Urinary bladder (tissue), 3 donors: ENCODE measurements at regions not wholly inside any gene's neighbourhood (a gene's known extent, or its start where the extent isn't known, plus 50 kb on each side); places are given as distances from the start of the nearest gene placed in this dataset.

Source experiments
- DNase-seq: peaks from one replicate; pipeline ENCODE4 v3.0.0-alpha.2; 2015; ENCODE audit errors: extremely low spot score
- H3K27ac ChIP-seq: one replicate; pipeline ENCODE4 v1.5.1; 2013; ENCODE audit warnings: low read depth, mild to moderate bottlenecking, moderate library complexity
- H3K36me3 ChIP-seq: one replicate; pipeline ENCODE4 v1.6.1; 2013; ENCODE audit warnings: mild to moderate bottlenecking, moderate library complexity; ENCODE audit not compliant: insufficient read depth
- H3K4me1 ChIP-seq: one replicate; pipeline ENCODE4 v1.6.1; 2013; ENCODE audit warnings: mild to moderate bottlenecking, moderate library complexity; ENCODE audit not compliant: insufficient read depth
- H3K4me3 ChIP-seq: one replicate; pipeline ENCODE4 v1.5.1; 2013; ENCODE audit warnings: low read depth, low read length
- WGBS: extraction: QIAGEN DNeasy Blood & Tissue Kit; methylation state at CpG from one replicate; pipeline ENCODE4 v1.1.7; 2013; 5-methylcytosine and 5-hydroxymethylcytosine counted together
- donor health status: healthy with polysubstance abuse.
- donor health status: healthy.

- H3K4me3 ChIP-seq = no peak overlapping the region
- WGBS = 95% methylated on average over 15 of the region's 15 CpGs
- DNase-seq = no peak
Observed at GRCh38 chr15:62218841-62219240, 53.8 kb upstream of the C2CD4B start.

GRCh38 chr15:62219799-62220198 is 54.7 kb upstream of the C2CD4B start:
- Histone ChIP-seq H3K27ac (no peak overlapping the region), H3K36me3 (no peaks in the 10 kb centered on the region), H3K4me3 (no peak overlapping the region), H3K4me1 (no peaks in the 10 kb centered on the region)
- 88% methylated on average over 5 of the region's 5 CpGs for WGBS
- DNase-seq = no peak

More at GRCh38 chr15:62218841-62219240, 53.8 kb upstream of the C2CD4B start:
- Histone ChIP-seq H3K4me1 (no peaks in the 10 kb centered on the region), H3K27ac (no peak overlapping the region), H3K36me3 (no peaks in the 10 kb centered on the region)

- no peak for DNase-seq
- Histone ChIP-seq H3K36me3 (no peaks in the 10 kb centered on the region), H3K4me1 (no peaks in the 10 kb centered on the region), H3K27ac (no peak overlapping the region), H3K4me3 (no peak overlapping the region)
- 73% methylated on average over 2 of the region's 2 CpGs for WGBS
Observed at GRCh38 chr15:62223020-62223419, 57.9 kb upstream of the C2CD4B start.

GRCh38 chr15:62228604-62229003 is 63.5 kb upstream of the C2CD4B start:
- Histone ChIP-seq H3K27ac (no peak overlapping the region), H3K4me3 (no peak overlapping the region), H3K36me3 (no peaks in the 10 kb centered on the region), H3K4me1 (no peaks in the 10 kb centered on the region)
- no peak for DNase-seq
- 95% methylated on average over 1 of the region's 1 CpG for WGBS

GRCh38 chr15:62231856-62232255 is 66.8 kb upstream of the C2CD4B start:
- WGBS = 54% methylated on average over 3 of the region's 3 CpGs

GRCh38 chr15:62240121-62241096 is 75.3 kb upstream of the C2CD4B start:
- Histone ChIP-seq H3K4me1 (no peaks in the 10 kb centered on the region), H3K27ac (no peak overlapping the region), H3K36me3 (no peaks in the 10 kb centered on the region), H3K4me3 (no peak overlapping the region)
- 94% methylated on average over 5 of the region's 5 CpGs for WGBS
- DNase-seq = no peak

More at GRCh38 chr15:62231856-62232255, 66.8 kb upstream of the C2CD4B start:
- H3K36me3 ChIP-seq = no peaks in the 10 kb centered on the region
- H3K27ac ChIP-seq = no peak overlapping the region
- no peak overlapping the region for H3K4me3 ChIP-seq
- H3K4me1 ChIP-seq = no peaks in the 10 kb centered on the region
- DNase-seq = no peak

- no peak for DNase-seq
- 73% methylated on average over 5 of the region's 5 CpGs for WGBS
- Histone ChIP-seq H3K4me3 (no peak overlapping the region), H3K27ac (no peak overlapping the region), H3K4me1 (no peaks in the 10 kb centered on the region), H3K36me3 (no peaks in the 10 kb centered on the region)
Observed at GRCh38 chr15:62241135-62241770, 76.2 kb upstream of the C2CD4B start.

- Histone ChIP-seq H3K4me1 (no peaks in the 10 kb centered on the region), H3K27ac (no peak overlapping the region), H3K4me3 (no peak overlapping the region), H3K36me3 (no peaks in the 10 kb centered on the region)
- DNase-seq = no peak
- 72% methylated on average over 7 of the region's 7 CpGs for WGBS
Observed at GRCh38 chr15:62242999-62243398, 77.9 kb upstream of the C2CD4B start.

- H3K36me3 ChIP-seq = no peaks in the 10 kb centered on the region
- no peak overlapping the region for H3K4me3 ChIP-seq
- WGBS = 83% methylated on average over 6 of the region's 6 CpGs
Observed at GRCh38 chr15:62244762-62245161, 79.7 kb upstream of the C2CD4B start.

GRCh38 chr15:62248277-62248984 is 83.3 kb upstream of the C2CD4B start:
- H3K4me1 ChIP-seq = no peaks in the 10 kb centered on the region
- H3K4me3 ChIP-seq = no peak overlapping the region
- 88% methylated on average over 8 of the region's 8 CpGs for WGBS
- H3K36me3 ChIP-seq = no peaks in the 10 kb centered on the region
- DNase-seq = no peak
- no peak overlapping the region for H3K27ac ChIP-seq

More at GRCh38 chr15:62244762-62245161, 79.7 kb upstream of the C2CD4B start:
- Histone ChIP-seq H3K27ac (no peak overlapping the region), H3K4me1 (no peaks in the 10 kb centered on the region)
- DNase-seq = no peak

GRCh38 chr15:62249501-62249900 is 84.4 kb upstream of the C2CD4B start:
- no peaks in the 10 kb centered on the region for H3K36me3 ChIP-seq
- WGBS = 71% methylated on average over 4 of the region's 4 CpGs
- no peak for DNase-seq
- H3K27ac ChIP-seq = no peak overlapping the region
- no peaks in the 10 kb centered on the region for H3K4me1 ChIP-seq
- H3K4me3 ChIP-seq = no peak overlapping the region

GRCh38 chr15:62250186-62250585 is 85.1 kb upstream of the C2CD4B start:
- Histone ChIP-seq H3K36me3 (no peaks in the 10 kb centered on the region), H3K27ac (no peak overlapping the region), H3K4me3 (no peak overlapping the region), H3K4me1 (no peaks in the 10 kb centered on the region)
- DNase-seq = no peak
- 86% methylated on average over 8 of the region's 8 CpGs for WGBS

- DNase-seq = no peak
- 90% methylated on average over 6 of the region's 6 CpGs for WGBS
Observed at GRCh38 chr15:62250978-62251377, 85.9 kb upstream of the C2CD4B start.

More at GRCh38 chr15:62250978-62251377, 85.9 kb upstream of the C2CD4B start:
- H3K4me1 ChIP-seq = no peaks in the 10 kb centered on the region
- H3K36me3 ChIP-seq = no peaks in the 10 kb centered on the region
- H3K4me3 ChIP-seq = no peak overlapping the region
- H3K27ac ChIP-seq = no peak overlapping the region
